Superior temporal gyrus (tissue), 1 donor: ENCODE measurements at regions not wholly inside any gene's neighbourhood (a gene's known extent, or its start where the extent isn't known, plus 50 kb on each side); places are given as distances from the start of the nearest gene placed in this dataset.

ENCODE experiments used
- DNase-seq: peaks from one replicate; pipeline ENCODE4 v3.0.0-alpha.2; 2016; ENCODE audit errors: extremely low spot score

DNA sequence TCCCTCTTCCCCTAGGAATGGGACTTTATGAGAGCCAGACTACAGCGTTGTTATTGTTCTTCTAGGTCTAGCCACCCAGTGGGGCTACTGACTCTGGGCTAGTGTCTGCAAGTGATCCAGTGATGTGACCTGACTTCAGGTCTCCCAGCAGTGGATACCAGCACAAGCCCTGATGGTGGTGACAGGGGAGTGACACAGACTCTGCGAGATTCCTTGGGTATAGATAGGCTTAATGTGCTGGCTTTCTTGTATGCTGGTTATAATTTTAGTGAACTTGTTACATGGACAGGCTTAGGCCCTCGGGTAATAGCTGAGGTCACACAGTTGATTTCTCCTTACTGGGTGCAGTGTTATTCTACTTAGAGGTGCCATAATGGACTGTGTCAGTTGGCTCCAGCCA, 106.9 kb downstream of the TBC1D30 start:
- no peak for DNase-seq

DNA sequence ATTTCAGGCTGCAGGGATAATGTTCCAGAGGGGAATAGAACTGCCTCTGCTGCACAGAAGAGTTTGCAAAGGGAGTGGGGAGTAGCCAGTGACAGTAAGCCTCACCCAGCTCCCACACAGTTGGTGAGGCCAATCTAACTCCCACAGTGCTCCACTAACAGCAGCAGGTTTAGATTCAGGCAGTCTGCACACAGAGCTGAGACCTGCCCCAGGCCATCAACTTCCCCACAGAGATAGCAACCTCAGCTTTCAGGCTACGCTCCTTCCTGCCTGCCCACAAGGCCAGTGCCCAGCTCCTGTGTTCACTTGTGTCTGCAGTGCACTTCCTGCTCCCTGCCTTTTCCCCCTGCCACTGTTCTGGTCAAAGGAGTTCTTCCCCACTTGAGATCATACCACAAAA, 107.5 kb downstream of the TBC1D30 start:
- DNase-seq = no peak

DNA sequence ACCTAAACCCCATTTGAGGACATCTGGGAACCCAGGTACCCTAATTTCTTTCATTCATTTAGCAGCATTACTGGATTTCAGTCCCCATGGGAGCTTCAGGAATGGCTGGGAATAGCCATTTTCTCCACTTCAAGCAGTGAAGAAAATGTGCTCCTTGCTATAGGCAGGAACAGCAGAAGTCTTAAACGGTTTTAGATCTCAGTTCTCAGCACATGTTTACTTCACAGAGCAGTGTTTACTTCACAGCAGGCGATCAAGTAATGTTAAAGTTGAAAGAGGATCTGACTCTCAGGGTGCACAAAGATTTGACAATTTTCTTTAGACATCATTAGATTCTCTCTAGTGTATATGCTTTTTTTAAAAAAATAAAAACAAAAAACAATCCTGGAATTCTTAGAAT, 109.3 kb downstream of the TBC1D30 start:
- no peak for DNase-seq

DNA sequence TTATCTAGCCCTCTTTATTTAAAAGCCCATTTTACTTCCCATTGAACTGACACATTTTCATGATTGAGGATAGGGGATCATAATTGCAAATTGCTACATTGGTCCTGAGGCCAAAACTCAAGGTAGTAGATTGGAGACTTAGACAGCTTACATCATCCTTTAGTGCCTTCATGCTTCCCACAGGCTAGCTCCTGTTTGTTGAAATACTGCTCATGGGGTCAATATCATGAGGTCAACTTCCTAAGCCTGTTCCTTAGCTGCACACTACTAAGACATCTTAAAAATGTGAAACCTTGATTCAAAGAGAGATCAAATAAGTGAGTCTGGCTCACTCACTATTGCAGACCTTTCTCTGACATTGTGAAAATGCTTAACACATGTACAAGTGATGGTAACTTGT, 113.0 kb downstream of the TBC1D30 start:
- no peak for DNase-seq

DNA sequence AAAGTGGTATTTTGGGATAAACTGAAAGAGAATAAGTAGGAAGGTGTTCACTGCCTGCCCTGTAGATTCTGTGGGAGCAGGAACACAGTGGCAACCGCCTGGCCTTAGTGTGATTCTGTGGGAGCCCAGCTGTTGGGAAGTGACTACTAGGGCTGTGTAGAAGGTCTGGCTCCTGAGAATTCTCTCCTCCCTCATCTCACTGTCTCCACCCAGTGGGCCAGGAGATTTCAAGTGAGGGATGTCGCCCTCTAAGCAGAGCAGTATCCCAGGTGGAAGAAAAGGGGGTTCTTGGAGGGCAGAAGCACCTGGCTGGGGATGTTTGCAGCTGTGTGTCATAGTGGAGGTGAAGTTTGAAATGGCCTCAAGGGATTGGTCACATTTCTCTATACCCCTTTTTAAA, 113.7 kb downstream of the TBC1D30 start:
- DNase-seq = no peak

DNA sequence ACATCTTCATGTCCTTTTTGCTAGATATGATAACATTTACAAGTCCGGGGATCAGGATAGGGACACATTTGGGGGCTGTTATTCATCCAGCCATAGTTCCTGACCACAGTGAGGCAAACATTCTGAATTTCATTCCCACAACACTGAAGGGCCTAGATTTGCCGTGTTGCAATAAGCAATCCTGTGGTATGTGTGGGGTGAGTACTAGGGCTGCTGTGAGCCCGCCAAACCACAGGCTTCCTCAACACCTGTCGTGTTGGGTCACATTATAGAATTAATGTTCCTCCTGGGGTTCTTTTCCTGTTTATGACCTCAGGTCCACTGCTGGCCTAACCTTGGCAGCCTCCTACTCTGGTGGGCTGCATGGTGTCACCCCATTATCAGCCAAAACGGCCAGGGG, 119.2 kb downstream of the TBC1D30 start:
- no peak for DNase-seq

DNA sequence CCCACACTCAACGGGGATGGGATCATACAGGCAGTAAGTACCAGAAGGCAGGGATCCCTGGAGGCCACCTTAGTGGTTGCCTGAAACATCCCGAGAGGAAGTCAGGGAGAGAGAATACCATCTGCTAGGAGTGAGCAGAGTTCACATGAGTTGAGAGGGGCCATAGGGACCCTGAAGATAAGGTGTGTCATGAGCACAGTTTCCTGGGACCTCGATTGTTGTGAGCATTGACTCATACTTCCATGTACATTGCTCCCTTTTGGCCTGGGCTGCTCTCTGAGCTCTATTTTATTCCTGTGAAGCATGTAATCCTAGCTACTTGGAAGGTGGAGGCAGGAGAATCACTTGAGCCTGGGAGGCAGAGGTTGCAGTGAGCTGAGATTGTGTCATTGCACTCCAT, 120.5 kb downstream of the TBC1D30 start:
- no peak for DNase-seq

DNA sequence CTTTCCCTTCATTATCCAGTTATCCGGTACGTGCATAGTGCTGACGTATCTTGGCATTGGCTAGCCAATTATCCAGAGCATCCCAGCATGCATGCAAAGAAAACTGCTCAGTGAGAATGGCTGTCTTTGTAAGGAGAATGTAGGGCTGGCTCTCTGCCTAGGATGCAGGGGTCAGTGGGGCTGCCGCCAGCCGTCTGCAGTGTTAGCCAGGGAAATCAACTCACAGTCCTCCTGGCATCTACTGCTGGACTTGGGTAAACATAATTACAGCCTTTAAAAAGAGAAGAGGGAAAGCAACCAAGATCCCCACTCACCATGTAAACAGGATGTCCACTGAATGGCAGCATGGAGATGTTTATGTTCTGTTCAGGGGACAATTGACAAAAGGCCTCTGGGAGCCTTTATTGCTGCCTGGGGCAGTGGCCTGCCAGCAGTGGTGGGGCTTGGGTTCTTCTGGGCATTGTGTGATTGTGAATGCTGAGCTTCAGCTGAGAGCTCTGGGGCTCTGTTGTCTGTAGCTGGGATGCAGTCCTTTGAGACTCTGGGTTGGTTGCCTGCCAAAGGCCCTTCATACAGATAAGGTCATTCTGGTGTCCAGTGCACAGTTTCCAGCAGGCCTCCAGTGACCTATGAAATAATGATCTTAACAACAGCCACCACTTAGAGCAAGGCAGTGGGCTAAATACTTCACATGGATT, 121.8 kb downstream of the TBC1D30 start:
- DNase-seq = peak; percentile 92

DNA sequence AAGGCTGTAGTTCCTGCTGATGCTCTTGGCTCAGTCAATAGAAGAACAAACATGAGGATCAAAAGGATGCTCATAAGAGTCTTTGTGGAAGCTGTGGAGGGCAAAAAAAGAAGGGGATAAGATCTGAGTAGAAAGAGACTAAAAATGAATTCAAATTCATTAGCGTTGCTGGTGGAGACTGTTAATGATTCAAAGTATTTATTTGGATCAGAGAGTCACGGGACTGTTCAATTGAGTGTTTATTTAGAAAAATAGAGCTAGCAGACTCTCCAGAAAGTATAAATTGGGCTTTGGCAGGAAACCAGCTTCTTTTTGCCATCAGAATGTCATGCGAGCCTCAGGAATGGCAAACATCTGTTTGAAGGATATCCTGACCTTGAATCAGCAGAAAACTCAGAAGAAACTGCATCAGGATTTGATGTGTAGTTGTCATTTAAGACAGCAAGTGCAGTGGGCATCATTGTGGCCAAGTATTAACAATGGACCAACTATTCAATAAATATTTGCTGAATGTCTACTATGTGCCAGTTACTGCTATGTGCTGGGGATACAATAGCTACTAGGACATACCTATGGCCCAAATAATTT, 126.4 kb downstream of the TBC1D30 start:
- DNase-seq = no peak

DNA sequence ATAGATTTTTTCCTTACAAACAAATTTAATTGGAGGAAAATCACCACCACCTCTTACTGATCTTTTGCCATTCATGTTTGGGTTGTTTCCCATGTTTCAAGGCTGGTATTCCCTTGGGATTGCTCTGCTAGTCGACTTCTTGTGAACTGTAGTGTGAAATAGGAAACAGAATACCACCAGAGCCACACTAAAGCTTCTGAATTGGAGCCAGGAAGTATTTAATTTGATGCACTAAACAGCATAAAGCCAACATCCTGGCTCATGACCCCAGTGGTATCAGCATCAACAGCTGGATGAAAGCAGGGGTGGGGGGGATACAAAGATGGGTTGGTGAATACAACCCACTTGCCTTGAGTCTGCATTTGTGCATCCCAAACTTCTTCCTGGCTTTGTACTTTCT, 127.5 kb downstream of the TBC1D30 start:
- no peak for DNase-seq

DNA sequence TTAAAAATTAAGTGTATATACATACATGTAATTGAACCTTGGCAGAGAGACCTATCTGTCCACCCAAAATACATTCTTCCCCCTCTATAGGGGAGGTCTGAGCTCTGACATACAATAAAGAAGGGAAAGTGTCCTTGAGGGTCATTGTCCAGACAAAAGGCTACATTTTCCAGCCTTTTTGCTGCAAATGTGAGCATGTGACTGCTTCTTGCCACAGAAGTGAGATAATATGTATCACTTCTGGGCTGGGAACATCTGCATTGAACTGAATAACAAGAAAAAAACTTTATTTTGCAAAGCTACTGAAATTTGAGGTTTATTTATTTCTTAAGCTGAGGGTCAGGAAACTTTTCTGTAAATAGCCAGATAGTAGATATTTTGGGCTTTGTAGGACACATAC, 131.3 kb downstream of the TBC1D30 start:
- DNase-seq = no peak

DNA sequence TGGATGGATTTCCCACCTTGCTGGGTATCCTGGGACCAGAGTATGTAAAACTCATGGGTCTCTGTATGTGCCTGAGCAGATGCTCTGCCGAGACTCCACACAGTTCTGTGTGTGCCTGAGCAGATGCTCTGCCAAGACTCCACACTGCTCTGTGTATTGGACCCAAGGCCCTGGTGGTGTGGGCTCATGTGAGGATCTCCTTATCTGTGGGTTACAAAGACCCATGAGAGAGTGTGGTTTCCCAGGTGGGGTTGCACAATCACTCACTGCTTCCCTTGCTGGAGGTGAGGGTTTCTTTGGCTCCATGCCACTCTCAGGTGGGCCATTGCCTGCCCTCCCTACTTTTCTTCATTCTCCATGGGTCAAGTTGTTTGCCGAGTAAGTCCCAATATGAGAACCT, 141.5 kb downstream of the TBC1D30 start:
- no peak for DNase-seq

DNA sequence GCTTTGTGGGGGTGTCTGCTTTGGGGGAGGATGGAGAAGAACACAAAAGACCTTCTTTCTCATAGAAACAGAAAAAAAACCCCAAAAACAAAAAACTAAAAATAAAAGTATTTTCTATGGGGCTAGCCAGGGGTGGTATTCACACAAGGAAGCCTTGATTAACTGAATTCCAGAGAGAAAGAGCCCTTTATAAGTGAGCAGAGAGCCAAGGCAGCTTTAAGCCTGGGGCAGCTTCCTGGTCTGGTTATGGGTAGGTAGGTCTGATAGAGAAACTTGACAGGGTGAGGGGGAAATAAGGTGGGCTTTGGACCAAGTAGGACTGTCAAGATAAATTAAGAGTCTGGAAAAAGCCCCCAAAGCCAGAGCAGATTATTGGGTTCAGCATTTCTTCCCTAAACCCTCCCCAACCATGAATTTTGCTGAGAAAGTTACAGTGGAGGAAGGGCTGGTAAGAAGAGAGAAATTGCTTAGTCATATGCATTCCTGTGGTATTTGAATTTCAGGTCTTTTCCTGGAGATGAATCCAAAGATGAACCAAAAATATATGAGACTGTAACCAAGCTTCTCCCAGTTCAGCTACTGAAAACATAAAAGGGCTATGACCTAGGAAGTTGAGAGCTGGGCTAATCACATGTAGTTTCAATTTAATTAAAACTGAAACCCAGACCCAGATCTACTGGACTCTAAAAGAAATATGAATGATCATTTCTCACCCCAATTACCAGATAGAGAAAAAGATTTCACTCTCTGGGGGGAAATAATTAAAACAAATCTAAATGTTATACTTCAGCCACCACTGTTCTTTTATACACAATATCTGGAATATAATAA, 144.8 kb downstream of the TBC1D30 start:
- no peak for DNase-seq

DNA sequence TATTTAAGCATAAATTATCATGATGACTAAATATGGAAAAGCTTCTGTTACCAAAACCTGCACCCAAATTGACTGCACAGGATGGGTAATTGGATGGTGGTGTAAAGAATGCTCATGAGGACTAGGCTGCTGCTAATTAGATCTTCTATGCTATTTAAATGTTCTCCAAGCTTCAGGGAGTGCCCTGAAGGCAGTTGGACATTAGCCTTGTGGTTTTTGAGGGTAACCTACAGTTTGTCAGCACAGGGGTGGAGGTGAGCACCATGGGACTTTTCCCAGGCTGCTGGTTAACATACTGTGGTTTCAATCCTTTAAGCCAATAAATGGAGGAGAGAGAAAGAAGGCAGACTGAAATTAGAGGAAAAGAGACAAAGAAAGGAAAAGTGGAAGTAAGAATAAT, 145.0 kb downstream of the WIF1 start:
- no peak for DNase-seq

DNA sequence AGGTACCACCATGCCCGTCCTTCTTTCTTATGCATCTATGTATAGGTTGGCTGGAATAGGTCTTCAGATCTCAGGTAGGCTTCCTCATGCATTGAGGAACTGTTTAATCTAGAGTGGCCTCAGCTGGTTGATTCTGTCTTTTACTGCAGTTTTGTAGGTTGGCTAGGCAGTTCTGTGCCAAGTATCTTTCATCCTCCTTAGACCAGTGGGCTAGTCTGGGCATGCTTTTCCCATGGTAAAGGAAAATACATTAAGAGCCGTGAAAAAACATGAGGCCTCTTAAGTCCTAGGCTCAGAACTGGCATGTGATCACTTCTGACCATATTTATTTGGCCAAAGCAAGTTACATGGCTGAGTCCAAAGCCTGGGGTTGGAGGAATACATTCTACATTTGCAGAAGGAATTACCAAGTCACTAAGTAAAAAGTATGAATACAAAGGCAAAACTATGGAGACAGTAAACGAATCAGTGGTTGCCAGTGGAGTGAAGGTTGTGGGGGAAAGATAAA, 137.3 kb downstream of the WIF1 start:
- no peak for DNase-seq

DNA sequence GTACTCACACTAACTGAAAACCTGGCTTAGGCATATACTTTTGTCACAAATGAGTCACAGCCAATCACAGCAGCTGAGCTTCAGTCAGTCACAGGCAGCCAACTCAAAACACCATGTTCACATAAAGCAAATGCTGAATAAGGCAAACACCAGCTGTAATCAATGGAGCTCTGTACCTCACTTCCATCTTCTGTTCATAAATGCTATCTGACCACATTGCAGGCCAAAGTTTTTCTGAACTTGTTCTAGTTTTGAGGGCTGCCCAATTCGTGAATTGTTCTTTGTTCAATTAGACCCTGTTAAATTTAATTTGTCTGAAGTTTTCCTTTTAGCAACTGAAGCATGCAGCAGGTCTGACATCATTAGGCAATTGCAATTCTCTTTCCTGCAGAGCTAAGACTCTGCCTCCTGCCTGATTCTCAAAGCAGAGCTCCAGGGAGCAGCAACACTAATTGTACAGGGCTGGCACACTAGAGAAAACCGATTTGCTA, 129.9 kb downstream of the WIF1 start:
- DNase-seq = no peak

DNA sequence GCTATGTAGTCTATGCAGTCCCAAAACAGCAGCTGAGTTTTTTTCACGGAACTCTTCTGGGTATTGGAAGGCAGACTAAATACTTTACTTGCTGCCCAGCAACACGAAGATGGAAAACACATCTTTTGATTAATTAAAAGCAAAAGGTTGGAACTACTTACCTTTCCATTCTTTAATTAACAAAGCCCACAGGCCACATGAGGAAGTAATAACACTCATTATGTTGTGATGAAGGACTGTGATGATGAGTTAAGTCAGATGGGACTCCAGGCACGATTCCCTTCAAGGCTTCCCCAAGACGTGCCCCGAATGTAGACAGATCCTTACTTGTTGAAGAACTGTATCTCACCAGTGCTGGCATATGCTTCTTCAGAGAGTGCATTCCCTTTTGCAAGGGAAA, 129.0 kb downstream of the WIF1 start:
- peak; percentile 19 for DNase-seq

DNA sequence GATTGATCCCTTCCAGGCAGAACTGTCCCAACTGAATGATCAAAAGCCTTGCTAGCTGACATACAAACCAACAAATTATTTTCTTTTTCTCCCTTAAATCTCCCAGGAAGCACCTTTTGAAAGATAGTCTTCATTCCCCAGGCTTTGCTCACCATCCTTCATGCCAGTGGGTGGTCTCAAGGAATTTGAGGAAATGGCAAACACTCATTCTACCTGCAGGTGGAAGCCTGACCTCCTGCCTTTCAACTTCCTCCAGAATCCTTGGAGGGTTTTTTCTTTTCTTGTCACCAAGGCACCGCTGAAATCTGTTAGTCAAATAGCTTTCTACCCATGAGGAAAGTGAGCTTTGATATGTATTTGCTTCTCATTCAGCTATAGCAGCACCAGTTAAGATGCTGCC, 128.5 kb downstream of the WIF1 start:
- DNase-seq = no peak

DNA sequence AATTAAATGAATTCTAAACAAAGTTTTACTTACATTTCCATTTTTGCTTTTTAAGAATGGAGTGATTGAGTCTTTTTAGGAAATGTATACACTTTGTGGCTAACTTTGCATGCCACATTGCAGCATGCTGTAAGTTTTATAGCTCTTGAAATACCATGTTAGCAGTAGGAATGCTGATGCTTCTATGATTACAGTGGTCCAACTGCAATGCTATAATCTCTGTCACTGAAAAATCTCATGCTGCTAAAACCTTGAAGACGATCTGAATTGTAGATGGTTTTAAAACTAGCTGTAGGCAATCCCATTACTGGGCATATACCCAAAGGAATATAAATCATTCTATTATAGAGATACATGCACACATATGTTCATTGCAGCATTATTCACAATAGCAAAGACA, 127.6 kb downstream of the WIF1 start:
- DNase-seq = no peak

DNA sequence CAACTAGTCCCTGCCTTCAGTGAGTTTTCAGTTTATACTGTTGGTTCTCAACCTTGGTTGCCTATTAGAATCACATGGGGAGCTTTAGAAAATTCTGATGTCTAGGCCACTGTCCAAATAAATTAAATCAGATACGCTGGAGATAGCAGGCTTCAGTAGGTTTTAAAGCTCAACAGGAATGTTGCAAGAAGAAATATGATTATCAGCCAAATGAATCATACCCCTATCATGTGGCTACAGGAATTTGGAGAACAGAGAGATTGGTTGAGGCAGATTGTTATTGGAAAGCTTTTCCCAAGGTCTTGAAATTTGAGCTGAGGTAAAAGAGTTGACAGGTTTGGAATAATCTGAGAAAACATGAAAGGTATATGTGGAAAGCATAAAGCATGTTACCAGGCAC, 125.3 kb downstream of the WIF1 start:
- DNase-seq = no peak

DNA sequence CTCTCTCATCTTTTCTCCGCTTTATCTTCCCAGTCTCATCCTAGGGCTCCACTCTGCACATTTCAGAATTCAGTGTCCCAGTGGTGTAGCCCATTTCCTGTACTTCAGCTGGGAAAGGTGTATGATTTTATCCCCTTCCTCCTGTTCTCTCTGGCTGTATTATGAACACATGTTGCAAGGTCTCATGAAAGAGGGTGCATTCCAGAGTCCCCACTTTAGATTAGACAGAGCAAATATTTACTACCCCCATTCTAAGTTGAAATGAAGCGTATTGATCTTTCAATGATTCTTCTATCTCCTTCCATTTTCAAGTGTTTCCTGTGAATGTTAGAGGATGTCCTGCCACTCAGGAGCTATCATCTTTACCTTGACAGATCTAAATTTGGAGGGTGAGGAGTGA, 123.2 kb downstream of the WIF1 start:
- DNase-seq = no peak

DNA sequence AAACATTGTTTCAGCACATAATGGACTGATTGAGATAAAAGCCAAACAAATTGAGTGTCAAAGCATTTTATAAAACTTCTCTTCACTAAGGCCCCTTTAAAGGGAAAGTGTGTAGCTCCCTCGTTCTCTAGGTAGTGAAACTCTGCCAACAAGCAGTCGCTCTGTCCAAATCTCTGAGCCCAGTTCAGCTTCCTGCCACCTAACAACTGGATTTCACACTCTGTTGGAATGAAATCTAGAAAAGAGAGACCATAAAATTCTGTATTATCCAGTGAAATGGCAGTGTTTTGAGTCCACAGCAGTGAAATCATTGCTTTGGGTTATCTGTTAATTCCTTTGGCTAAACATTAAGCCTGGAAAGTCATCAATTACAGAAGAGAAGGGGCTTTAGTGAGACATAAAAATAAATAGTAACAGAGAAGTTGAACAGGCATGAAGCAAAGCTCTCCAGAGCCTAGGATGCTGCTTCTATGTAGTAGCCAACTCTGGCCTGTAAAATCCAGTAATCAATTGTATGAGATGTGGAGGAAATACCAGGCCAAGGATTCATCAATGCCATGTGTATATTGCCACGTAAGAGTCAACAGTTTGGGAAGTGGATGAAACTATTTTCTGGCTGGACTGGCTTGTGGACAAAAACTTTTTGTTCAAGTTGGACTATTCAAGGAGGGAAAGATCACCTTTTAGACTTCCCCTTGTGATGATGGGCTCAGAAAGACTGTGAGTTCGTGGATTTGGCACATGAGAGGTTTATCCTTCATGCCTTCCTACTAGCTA, 122.5 kb downstream of the WIF1 start:
- peak; percentile 33 for DNase-seq
